HG02970 (cell line): ENCODE measurements at regions not wholly inside any gene's neighbourhood (a gene's known extent, or its start where the extent isn't known, plus 50 kb on each side); places are given as distances from the start of the nearest gene placed in this dataset.
"Not testable (repeated sequence)": the region's sequence is repeated elsewhere in the genome, so short reads cannot be mapped to it uniquely, and the experiment has no call there.

Experiments used
- ATAC-seq: cut with Tn5 transposase; IDR thresholded peaks from one replicate; pipeline ENCODE4 v1.9.1; 2021; ENCODE audit warnings: mild to moderate bottlenecking, moderate library complexity, moderate number of reproducible peaks; ENCODE audit not compliant: unreplicated experiment, low FRiP score

DNA sequence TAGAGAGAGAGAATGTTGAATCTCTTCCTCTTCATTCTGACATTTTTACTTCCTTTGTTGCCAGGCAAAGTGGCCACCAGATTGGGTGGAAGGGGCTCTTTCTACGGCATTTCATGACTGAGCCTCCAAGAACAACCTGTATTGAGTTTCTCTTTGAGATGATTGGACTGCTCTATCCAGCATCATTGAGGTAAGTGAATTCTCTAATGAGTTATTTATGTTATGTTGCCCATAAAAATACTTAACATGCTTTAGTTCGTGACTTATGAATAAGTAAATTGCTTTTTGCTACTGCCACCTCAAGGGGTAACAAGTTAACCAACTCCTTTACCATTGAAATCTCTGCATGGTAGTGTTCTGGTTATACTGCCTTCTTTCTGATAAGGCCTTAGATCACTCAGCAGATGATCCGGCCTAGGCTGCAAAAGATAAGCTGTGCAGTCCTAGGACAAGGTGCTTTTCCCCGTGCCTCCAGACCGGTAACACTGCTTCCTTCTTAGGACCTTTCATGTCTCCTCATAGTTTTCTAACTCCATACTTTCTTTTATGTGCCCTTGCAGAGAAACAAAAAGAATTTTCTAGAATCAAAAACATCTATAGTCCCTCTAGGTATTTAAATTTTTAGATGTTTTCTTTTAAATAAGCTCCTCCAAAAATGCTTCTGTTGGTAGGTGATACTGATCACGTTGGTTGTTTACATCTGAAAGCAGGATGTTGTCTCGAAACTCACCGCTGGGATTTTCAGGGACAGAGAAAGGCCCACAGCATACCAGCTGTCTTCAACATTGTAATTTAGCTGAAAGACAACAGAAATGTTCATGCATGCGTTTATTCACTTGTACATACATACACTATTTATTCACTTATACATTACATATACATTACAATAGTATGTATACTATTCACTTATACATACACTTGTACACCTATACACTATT is 157.1 kb upstream of the RBPJ start:
- no peak for ATAC-seq

- ATAC-seq: no peak
Observed at GRCh38 chr4:26171501-26171900, 149.3 kb upstream of the RBPJ start.

DNA sequence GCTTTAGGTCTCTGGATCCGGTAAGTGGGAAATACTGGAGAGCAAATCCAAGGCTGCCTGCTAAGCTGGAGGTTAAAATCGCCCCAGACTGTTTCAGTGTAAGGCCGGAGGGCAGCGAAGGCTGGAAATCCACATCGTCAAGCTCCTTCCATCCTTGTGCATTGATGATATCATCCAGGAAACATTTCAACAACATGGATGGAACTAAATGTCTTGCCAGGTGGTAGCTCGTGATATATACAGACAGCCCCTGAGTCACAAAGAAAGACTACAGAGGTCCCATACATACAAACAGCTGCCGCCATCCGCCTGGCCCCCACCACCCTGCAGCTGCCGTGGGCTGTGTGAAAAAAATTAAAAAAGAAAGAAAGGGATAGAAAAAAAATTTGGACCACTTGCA is 148.9 kb upstream of the RBPJ start:
- ATAC-seq: no peak

GRCh38 chr4:26173619-26174018 is 147.2 kb upstream of the RBPJ start:
- ATAC-seq: no peak

GRCh38 chr4:26174027-26174426 is 146.8 kb upstream of the RBPJ start:
- ATAC-seq: no peak

DNA sequence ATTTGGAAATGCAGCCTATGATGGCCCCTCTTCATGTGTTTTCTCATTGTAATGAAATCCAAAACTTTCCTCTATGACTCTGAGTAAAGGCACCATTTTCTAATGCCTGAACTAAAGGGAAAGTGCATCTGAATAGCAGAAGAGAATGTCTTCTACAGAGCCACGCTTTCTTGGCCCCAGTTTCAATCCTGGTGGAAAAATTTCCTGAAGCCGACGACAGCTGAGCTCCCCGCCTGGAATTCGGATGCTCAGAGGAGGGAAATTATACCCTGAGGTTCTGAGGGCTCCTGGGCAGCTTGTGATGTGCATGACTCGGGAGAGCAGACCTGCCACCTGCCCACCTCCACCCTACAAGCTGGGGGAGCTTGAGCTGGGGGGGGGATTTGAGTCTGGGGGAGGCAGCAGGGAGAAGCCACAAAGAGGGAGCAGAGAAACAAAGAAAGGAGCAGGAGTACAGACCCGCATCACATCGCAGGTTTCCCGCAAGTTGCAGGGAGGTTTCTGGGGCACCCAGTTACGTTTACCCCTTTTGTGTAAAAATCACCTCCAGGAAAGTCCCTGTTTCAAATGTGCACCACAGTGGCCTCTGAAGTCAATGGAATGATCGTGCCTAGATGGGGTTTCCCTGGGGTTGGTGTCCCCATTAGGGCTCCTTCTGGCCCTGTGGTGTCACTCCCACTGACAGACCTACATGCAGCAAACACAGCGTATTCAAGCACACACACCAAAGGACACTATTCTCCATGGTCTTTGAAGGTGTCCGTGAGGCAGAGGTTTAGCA is 145.6 kb upstream of the RBPJ start:
- ATAC-seq: no peak

GRCh38 chr4:26175905-26176470 is 144.8 kb upstream of the RBPJ start:
- ATAC-seq: no peak

- no peak for ATAC-seq
Observed at GRCh38 chr4:26176598-26177149, 144.1 kb upstream of the RBPJ start.

DNA sequence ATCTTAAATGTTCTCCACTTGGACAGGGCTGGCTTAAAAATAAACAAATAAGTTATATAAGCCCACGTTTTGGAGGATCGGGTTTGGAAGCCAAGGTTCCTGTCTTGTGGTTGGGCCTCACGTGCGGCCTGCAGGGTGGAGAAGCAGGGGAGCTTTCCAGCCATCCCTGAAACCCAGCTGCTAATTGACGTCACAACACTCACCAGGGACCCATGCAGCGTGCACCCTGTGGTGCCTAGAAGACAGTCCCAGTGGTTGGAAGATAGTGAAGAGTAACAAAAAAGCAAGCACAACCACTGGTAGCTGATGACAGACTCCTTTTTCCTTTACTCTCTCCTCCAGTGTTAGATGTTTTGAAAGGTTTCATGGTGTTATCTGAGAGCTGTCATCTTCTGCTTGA is 142.0 kb upstream of the RBPJ start:
- no peak for ATAC-seq

- ATAC-seq: no peak
Observed at GRCh38 chr4:26179316-26179760, 141.5 kb upstream of the RBPJ start.

GRCh38 chr4:26181616-26182015 is 139.2 kb upstream of the RBPJ start:
- no peak for ATAC-seq

- ATAC-seq: no peak
Observed at GRCh38 chr4:26183017-26183416, 137.8 kb upstream of the RBPJ start.

DNA sequence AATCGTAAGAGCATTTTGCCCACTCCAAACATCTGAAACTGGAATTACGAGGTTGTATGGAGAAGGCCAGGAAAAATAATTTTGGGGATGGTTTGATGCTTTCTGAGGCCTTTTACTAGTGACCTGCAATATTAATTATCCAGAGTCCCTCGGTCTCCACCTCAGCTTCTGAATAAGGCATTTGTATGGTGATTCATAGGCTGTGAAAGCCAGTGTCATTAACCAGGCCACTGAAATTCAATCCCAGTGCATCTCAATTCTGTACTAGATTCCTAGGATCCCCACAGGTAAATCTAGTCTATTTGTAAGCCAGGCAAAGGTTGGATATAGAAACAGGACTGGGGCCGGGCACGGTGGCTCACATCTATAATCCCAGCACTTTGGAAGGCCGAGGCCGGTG is 135.4 kb upstream of the RBPJ start:
- ATAC-seq: no peak

DNA sequence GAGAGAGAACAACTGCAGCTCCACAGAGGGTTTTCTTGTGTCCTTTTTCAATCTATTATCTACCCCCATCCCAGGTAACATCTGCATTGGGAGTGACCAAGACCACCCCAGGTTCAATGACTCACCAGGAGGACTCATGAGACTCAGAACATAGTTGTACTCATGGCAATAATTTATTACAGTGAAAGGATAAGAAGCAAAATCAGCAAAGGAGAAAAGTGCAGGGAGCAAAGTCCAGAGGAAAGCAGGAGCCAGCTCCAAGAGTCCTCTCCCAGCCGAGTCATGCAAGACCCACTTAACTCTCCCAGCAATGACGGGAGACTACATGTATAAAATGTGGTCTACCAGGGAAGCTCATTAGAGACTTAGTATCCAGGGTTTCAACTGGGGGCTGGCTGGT is 129.5 kb upstream of the RBPJ start:
- ATAC-seq: no peak

- ATAC-seq: no peak
Observed at GRCh38 chr4:26192899-26193869, 127.6 kb upstream of the RBPJ start.

GRCh38 chr4:26194764-26195163 is 126.0 kb upstream of the RBPJ start:
- no peak for ATAC-seq

DNA sequence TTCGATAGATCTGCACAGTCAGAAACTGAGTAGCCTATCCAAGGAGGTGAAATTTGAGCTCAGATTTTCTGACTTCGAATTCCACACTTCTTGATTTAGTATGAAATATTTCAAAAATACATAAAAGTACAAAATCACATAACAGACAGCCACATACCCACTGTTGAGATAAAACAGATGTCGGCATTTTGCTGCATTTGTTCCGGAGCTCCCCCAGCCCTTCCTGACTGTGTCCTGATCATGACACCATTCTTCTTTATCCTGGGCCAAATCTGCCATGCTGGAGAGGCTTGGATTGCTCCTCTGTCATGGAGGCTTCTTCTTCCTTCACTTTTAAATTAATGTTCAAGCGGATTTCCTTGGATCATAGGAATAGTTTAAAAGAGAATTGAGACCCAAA is 124.2 kb upstream of the RBPJ start:
- ATAC-seq: no peak

- peak; percentile 81 for ATAC-seq
Observed at GRCh38 chr4:26197018-26197779, 123.6 kb upstream of the RBPJ start.

GRCh38 chr4:26198931-26199330 is 121.9 kb upstream of the RBPJ start:
- not testable (repeated sequence) for ATAC-seq
